Loucy (cell line): ENCODE measurements at regions not wholly inside any gene's neighbourhood (a gene's known extent, or its start where the extent isn't known, plus 50 kb on each side); places are given as distances from the start of the nearest gene placed in this dataset.

Experiments used
- H2AFZ ChIP-seq: fragments of 200-600 bp; sonication (generic); 2 replicates; pipeline ENCODE4 v1.6.0; 2016; ENCODE audit warnings: antibody characterized with exemption, mild to moderate bottlenecking, low read length, moderate library complexity
- H3F3A ChIP-seq: fragments of 200-600 bp; 2 replicates; pipeline ENCODE4 v1.6.0; 2016; ENCODE audit warnings: antibody characterized with exemption, low read depth, mild to moderate bottlenecking
- H3K27me3 ChIP-seq: fragments of 200-600 bp; sonication (generic); 2 replicates; pipeline ENCODE4 v1.6.1; 2014; ENCODE audit warnings: low read length, mild to moderate bottlenecking; ENCODE audit not compliant: insufficient read depth, poor library complexity, severe bottlenecking
- H3K36me3 ChIP-seq: fragments of 200-600 bp; sonication (generic); 2 replicates; pipeline ENCODE4 v1.6.1; 2016; ENCODE audit warnings: low read length; ENCODE audit not compliant: insufficient read depth
- H3K4me1 ChIP-seq: fragments of 200-600 bp; sonication (generic); 2 replicates; pipeline ENCODE4 v1.5.1; 2014; ENCODE audit warnings: low read length, mild to moderate bottlenecking; ENCODE audit not compliant: insufficient read depth, poor library complexity, severe bottlenecking
- H3K4me2 ChIP-seq: fragments of 200-600 bp; sonication (generic); 2 replicates; pipeline ENCODE4 v1.6.0; 2014; ENCODE audit warnings: antibody characterized with exemption, low read length, low read depth, mild to moderate bottlenecking; ENCODE audit not compliant: poor library complexity, severe bottlenecking
- H3K4me3 ChIP-seq: fragments of 200-600 bp; sonication (generic); 2 replicates; pipeline ENCODE4 v1.5.1; 2014; ENCODE audit warnings: low read length, mild to moderate bottlenecking, mixed read lengths; ENCODE audit not compliant: poor library complexity, severe bottlenecking
- H3K79me2 ChIP-seq: fragments of 200-600 bp; sonication (generic); 2 replicates; pipeline ENCODE4 v1.6.1; 2014; ENCODE audit warnings: low read length; ENCODE audit not compliant: insufficient read depth
- H3K9ac ChIP-seq: fragments of 200-600 bp; sonication (generic); 2 replicates; pipeline ENCODE4 v1.6.0; 2014; ENCODE audit warnings: mild to moderate bottlenecking, low read depth, low read length, moderate library complexity; ENCODE audit not compliant: poor library complexity, severe bottlenecking
- H3K9me2 ChIP-seq: fragments of 200-600 bp; sonication (generic); replicated peaks from 2 replicates; pipeline ENCODE4 v1.6.1; 2016; ENCODE audit warnings: low read depth, low read length, mixed read lengths
- H3K9me3 ChIP-seq: fragments of 200-600 bp; sonication (generic); 2 replicates; pipeline ENCODE4 v1.6.1; 2014; ENCODE audit warnings: mild to moderate bottlenecking, antibody characterized with exemption, low read length, low read depth; ENCODE audit not compliant: insufficient read depth
- H4K20me1 ChIP-seq: fragments of 200-600 bp; sonication (generic); 2 replicates; pipeline ENCODE4 v1.6.0; 2014; ENCODE audit warnings: antibody characterized with exemption, low read length, mild to moderate bottlenecking; ENCODE audit not compliant: insufficient read depth, poor library complexity, severe bottlenecking
- CTCF ChIP-seq: fragments of 200-600 bp; sonication (generic); conservative IDR thresholded peaks from 2 replicates; pipeline ENCODE4 v1.5.1; 2014; ENCODE audit warnings: mild to moderate bottlenecking, antibody characterized with exemption, low read length
- EZH2phosphoT487 ChIP-seq: fragments of 200-600 bp; IDR thresholded peaks from 2 replicates; pipeline ENCODE4 v1.6.1; 2018; ENCODE audit warnings: antibody characterized with exemption, mild to moderate bottlenecking, moderate library complexity, borderline replicate concordance

- H3K9me2 ChIP-seq: no peaks in the 10 kb centered on the region
- no peaks in the 10 kb centered on the region for H4K20me1 ChIP-seq
- H3K9ac ChIP-seq: no peak overlapping the region
- no peaks in the 10 kb centered on the region for H3K4me1 ChIP-seq
- no peaks in the 10 kb centered on the region for H3K36me3 ChIP-seq
- H3F3A ChIP-seq: no peaks in the 10 kb centered on the region
- H3K4me3 ChIP-seq: no peak overlapping the region
- no peak overlapping the region for H3K4me2 ChIP-seq
- H3K9me3 ChIP-seq: no peaks in the 10 kb centered on the region
- no peak for TF ChIP-seq EZH2phosphoT487
- no peak for TF ChIP-seq CTCF
- H3K79me2 ChIP-seq: no peaks in the 10 kb centered on the region
- no peaks in the 10 kb centered on the region for H3K27me3 ChIP-seq
- H2AFZ ChIP-seq: no peak overlapping the region
These were observed 505.8 kb upstream of the STEAP1 start for GRCh38 chr7:89648509-89648908.

GRCh38 chr7:89655946-89656345 lies 498.3 kb upstream of the STEAP1 start:
- Histone ChIP-seq H3K9ac (no peak overlapping the region), H3F3A (no peaks in the 10 kb centered on the region), H2AFZ (no peak overlapping the region), H4K20me1 (no peaks in the 10 kb centered on the region), H3K9me2 (no peaks in the 10 kb centered on the region), H3K4me3 (no peak overlapping the region), H3K4me2 (no peak overlapping the region), H3K36me3 (no peaks in the 10 kb centered on the region), H3K9me3 (no peaks in the 10 kb centered on the region), H3K4me1 (no peaks in the 10 kb centered on the region), H3K79me2 (no peaks in the 10 kb centered on the region), H3K27me3 (no peaks in the 10 kb centered on the region)
- TF ChIP-seq CTCF: no peak
- TF ChIP-seq EZH2phosphoT487: no peak

GRCh38 chr7:89661876-89662275 lies 492.4 kb upstream of the STEAP1 start:
- Histone ChIP-seq H3K79me2 (no peaks in the 10 kb centered on the region), H3F3A (no peaks in the 10 kb centered on the region), H3K9me3 (no peaks in the 10 kb centered on the region), H3K4me3 (no peak overlapping the region), H3K9ac (no peak overlapping the region), H2AFZ (no peak overlapping the region), H3K4me1 (no peaks in the 10 kb centered on the region), H3K4me2 (no peak overlapping the region), H3K9me2 (no peaks in the 10 kb centered on the region), H3K36me3 (no peaks in the 10 kb centered on the region), H4K20me1 (no peaks in the 10 kb centered on the region), H3K27me3 (no peaks in the 10 kb centered on the region)
- TF ChIP-seq EZH2phosphoT487 (no peak), CTCF (no peak)
